Left forelimb (tissue), 1 donor: ENCODE measurements at regions not wholly inside any gene's neighbourhood (a gene's known extent, or its start where the extent isn't known, plus 50 kb on each side); places are given as distances from the start of the nearest gene placed in this dataset.

Experiments used
- DNase-seq: peaks from one replicate; pipeline ENCODE4 v3.0.0-alpha.2; 2018; ENCODE audit warnings: low spot score

- DNase-seq: peak; percentile 55
Observed at GRCh38 chr2:128380061-128380889, 61.6 kb upstream of the HS6ST1 start.

GRCh38 chr2:128380961-128381938 lies 62.6 kb upstream of the HS6ST1 start:
- peak; percentile 60 for DNase-seq

- no peak for DNase-seq
Observed at GRCh38 chr2:128384446-128384845, 65.8 kb upstream of the HS6ST1 start.

DNA sequence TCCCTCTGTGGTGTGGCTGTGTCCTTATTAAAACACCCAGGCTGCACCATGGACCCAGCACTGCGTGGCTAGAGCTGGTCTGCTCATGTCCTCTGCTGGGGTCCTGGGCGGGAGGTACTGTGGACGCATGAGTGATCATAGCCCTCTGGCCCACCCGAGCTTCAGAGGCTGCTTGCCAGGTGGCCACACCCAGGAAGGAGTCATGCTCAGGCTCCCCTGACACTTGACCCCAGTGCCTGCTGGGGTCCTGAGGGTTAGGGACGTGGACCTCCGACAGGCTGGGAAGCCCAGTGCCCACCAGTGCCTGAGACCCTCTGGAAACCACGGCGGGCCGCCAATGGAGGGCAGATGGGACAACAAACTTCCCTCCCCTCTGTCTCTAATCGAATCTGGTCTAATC lies 66.3 kb upstream of the HS6ST1 start:
- DNase-seq: peak; percentile 52

- peak; percentile 50 for DNase-seq
Observed at GRCh38 chr2:128385365-128385764, 66.7 kb upstream of the HS6ST1 start.

DNA sequence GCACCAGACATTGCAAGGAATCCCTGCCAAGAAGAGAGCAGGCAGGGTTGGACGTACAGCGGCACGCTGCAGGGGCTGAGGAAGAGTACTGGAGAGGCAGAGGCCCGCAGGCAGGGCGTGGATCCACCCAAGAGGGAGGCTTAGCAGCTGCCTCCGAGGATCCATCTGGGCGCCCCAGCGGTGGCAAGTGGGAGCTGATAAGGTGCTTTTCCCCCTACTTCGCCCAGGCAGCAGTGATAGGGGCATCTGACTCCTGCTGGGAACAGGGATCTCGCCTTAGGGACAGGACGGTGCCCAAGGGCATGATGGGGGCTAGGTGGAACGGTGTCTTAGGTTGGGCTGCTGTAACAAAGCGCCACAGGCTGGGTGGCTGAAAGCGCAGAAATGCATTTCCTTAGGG lies 67.4 kb upstream of the HS6ST1 start:
- DNase-seq: peak; percentile 41

GRCh38 chr2:128388499-128388941 lies 69.9 kb upstream of the HS6ST1 start:
- peak; percentile 58 for DNase-seq

- DNase-seq: peak; percentile 55
Observed at GRCh38 chr2:128389388-128390086, 70.9 kb upstream of the HS6ST1 start.

DNA sequence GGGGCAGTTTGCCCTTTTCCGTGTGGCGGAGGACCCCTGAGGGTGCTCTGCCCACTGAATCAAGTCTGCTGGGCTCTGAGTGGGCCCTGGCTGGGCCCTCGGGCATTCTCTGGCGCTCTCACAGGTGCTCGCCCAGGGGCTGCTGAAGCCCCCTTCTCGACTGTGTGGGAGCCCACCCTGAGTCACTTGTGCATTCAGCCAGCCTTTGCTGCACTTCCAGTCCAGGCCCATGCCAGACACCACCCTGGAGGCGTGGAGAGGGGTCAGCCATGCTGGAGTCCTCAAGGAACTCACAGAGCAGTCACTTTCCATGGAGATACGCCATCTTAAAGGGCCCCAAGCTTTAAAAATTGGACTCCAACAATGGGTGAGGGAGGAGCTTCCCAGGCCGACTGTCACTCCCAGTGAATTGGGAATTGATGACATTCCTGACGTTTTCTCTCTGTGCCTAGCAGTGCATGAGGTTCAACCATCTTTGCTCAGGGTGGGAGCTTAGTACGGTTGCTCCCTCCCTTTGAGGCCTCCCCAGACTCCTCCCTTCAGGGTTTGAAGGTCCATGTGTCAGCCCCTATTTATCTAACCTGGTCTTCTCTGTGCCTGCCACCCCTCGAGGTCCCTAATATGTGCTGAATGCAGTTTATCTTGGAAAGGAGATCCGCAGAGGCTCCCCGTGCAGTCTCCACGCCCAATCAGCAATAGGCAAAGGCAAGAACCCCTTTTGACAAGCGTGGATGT lies 71.8 kb upstream of the HS6ST1 start:
- peak; percentile 59 for DNase-seq

- peak; percentile 42 for DNase-seq
Observed at GRCh38 chr2:128390991-128391630, 72.4 kb upstream of the HS6ST1 start.

DNA sequence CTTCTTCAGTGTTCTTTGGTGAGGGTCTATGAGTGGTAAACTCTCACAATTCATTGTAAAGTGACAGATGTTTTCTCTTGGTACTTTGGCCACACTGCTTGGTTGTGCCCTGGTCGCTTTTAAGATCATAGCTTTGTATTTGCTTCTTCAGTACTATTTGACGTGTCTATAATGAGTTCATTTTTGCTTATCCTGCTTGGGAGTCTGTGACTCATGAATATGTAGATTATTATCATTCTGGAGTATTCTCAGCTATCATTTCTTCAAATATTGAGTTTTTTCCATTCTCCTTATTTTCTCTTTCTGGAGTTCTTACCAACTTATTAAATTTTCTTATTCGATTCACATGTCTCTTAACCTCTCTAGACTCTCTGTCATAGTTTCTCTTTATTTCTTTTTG lies 73.0 kb upstream of the HS6ST1 start:
- DNase-seq: no peak

DNA sequence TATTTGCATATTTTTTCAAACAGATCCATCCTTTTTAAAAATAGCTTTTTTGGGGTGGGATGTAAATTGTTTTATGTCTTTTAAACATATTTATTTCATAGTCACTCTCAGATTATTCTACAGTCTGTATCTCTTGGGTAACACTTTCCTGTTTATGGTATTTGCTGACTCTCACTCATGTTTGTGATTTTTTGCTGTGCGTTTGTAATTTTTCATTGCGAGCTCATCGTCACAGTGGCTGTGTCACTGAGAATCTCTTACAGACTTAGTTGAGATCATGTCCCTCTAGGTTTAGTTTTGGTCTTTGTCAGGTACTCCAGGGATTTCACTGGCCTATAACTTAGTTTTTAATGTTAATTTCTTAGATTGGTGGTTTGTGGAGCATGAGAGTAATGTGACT lies 73.5 kb upstream of the HS6ST1 start:
- no peak for DNase-seq

- peak; percentile 40 for DNase-seq
Observed at GRCh38 chr2:128394007-128394730, 75.5 kb upstream of the HS6ST1 start.

GRCh38 chr2:128395196-128395595 lies 76.5 kb upstream of the HS6ST1 start:
- DNase-seq: no peak

DNA sequence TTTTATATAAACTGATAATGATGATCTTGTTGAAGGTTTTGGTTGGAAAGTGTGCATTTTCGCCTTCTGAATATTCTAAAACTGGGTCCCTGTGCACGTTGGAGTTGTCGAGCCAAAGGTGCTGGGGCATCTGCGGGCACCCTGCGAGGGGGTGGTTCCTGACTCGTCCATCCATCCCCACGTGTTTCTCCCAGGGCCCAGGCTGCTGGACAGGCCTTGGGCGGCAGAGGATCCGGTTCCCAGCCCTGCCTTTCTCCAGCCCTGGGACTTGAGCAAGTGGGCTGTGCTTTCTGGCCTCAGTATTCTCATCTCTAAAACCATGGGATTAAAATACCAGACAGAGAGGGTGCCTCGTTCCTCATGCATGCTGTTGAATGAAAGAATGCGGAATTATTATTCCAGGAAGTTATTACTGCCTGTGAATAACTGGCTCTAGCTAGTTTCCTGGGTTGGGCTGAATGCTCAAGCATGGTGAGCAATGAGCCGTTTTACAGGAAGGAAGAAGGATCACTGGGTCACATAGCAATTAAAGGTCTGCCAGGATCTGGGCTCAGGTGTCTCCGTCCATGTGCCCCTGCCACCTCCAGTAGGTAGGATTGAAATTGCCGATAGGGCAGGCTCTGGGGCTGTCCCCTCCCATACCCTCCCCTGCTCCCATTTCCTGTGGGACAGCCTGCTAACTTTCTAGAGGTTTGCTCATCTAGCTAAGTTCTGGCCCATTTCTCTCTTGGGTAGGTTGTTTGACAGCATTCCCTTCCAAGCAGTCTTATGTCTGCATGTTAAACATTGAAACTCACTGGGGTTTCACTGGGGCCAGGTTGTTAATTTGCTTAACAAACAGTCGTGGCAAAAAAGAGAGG lies 77.2 kb upstream of the HS6ST1 start:
- DNase-seq: peak; percentile 55

- peak; percentile 62 for DNase-seq
Observed at GRCh38 chr2:128396500-128396891, 77.8 kb upstream of the HS6ST1 start.

GRCh38 chr2:128396946-128397345 lies 78.3 kb upstream of the HS6ST1 start:
- DNase-seq: no peak

DNA sequence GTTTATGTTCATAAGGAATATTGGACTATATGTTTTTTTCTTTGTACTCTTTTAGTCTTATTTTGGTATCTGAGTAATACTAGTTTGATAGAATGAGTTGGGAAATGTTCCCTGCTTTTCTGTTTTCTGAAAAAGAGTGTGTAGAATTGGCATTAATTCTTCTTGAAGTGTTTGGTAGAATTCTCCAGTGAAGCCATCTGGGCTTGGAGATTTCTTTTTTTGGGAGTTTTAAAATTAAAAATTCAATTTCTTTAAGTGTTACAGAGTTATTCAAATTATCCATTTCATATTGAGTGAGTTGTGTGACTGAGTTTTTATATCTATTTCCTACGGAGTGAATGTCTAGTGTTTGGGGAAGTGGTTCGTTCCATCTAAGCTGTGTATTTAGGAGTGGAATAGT lies 80.6 kb upstream of the HS6ST1 start:
- no peak for DNase-seq

- no peak for DNase-seq
Observed at GRCh38 chr2:128399690-128400291, 81.1 kb upstream of the HS6ST1 start.
